ENCODE measurements at regions not wholly inside any gene's neighbourhood (a gene's known extent, or its start where the extent isn't known, plus 50 kb on each side); places are given as distances from the start of the nearest gene placed in this dataset.

DNA sequence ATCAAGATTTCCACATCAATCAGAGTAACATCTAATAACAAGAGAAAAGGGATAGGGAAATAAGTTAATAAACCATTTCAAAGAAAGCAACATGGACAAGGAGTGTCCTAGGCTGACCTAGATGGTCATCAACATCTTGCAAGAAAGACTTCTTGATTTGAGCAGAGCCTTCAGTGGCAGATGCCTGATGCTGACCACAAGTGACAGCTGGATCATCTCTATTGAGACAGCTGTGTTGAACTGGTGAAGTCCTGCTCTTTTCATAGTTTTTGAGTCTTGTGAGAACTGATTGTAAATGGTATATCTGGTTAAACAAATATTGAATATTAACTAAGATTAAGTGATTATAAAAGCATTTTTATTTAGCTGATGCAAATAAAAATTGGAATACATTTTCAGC is 1083.6 kb upstream of the LRFN5 start:
- no peak for DNase-seq (ENCODE audit: low read depth)

DNA sequence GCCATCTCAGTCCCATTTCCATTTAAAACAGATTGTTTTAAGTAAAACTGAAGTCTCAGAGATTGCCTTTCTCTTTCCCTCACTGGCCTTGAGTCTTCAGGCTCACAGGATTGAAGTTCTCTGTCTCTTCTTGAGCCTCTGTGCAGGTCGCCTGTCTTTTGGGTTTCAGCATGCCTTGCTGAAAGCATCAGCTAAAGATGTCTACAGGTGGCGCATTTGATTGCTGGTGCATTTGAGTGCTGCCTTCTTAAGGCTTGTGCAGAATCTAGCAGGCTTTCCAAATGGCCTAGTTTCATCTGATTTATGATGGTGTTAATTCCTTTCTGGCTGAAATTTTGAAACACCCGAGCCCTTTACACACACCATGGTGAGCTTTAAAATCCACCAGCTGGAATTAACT is 1062.2 kb upstream of the FBXO33 start:
- DNase-seq (ENCODE audit: low read depth), result no peak

DNA sequence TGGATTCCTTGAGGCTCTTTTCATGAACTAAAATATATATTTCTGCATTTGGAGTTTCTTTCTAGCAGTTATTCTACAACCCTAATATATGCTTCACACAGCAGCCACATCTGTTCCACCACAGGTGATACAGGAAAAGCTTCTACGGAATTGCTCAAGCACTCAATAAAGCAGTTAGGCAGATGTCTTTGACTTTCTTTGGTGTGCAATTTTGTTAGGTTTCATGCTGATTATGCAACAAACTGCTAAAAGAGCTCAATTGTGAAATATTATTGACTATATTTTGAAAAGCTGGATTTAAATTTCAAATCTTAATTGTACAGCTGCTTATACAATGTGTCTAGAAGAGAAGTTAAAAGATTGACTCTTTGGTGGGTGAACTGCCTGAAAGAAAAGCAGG is 1055.6 kb upstream of the FBXO33 start:
- no peak for DNase-seq (ENCODE audit: low read depth)

DNA sequence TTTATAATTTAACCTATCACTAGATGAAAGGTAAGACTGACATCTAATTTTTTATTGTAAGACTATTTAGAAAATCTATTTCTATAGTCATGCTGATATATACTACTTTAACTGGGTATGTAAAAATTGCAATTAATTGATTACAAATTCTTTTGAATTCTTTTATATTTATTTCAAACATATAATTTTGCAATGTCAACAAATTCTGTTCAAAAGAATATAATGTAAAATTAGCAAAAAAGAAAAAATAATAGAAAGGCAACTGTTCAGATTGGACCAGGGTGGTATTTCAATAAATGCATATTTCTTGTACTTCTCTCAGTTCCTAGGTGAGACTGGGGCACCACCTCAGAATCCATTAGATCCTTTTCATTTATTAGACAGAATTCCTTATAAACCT is 1053.5 kb upstream of the FBXO33 start:
- no peak for DNase-seq (ENCODE audit: low read depth)

DNA sequence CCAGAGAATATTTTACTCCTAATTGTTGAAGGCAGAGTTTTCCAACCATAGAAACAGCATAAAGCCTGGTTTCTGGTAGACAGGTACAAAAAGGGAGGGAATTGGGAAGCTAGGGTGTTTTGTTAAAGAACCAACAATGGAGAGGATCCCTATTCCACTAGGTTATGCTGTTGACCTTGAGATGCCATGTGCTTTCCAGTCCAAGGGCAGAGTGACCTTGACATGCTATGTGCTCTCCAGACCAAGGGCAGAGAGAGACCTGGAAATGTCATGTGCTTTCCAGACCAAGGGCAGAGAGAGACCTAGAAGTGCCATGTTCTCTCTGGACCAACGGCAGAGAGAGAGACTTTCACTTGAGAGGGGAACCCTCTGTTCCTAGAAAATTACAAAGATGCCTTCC is 1043.8 kb upstream of the FBXO33 start:
- DNase-seq (ENCODE audit: low read depth), result no peak

DNA sequence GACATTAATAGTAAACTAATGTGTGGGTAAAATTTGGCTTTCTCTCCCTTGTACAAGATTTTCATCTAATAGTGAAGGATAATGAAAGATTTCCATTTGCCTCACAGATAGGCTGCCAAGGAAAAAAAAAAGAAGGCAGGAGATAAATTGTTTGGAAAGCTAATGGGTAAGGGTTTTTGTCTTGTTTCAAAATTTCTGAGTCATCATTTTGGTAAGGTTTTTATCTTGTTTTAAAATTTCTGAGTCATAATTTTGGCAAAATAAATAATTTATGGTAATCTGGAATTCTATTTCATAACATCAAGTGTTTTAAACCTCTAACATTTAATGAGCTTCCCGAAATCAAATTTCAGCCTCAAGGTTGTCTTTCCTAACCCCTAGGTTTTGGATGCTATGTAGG is 1035.7 kb upstream of the FBXO33 start:
- DNase-seq (ENCODE audit: low read depth), result no peak

DNA sequence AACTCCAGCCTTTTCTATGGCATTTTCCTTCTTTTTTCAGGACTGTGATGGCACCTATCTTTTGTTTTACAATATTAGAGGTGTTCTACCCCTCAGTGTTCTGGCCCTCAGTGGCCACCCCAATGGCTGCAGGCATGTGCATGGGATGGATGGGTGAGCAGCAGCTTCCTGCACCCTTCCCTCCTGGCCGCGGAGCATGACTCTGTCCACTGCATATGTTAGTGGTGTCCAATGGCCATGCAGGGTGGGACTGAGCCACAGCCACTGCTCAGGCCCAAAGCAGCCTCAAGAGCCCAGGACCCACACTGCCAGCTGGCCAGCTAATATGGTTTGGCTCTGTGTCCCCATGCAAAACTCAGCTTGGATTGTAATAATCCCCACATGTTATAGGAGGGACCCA is 1032.3 kb upstream of the FBXO33 start:
- DNase-seq (ENCODE audit: low read depth), result no peak

DNA sequence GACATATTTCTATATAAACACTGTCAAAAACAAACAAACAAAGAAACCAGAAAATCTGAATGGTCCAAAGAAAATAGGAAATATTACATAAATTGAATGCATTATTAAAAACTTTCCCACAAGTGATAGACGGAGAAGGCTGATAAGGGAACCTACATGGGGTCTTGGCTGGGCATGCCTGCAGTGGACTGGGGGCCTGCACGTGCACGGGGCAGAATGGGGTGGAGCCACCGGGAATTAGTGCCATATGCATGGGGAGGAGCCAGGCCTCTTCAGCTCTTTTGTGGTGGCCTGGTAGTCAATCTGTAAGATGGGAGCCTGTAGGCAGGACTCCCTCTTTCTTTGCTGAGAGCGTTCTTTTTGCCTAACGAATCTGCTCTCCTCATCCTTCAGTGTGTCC is 1031.7 kb upstream of the FBXO33 start:
- DNase-seq (ENCODE audit: low read depth), result no peak

DNA sequence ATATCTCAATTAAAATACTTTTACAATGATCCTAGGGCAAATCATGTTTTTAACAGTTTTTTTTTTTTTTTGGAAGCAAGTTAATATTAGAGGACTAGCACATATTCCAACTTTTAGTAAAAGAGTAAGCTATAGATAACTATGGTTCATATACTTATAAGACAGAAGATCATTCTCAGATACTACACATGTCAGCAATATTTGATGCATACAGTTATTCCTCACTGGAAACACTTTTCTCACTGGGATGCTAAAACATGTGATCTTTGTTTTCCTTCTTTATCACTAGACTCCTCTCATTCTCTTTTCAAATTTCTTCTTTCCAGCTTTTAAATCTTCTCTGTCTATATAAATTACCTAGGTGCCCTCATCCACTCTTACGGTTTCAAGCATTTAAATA is 1020.4 kb upstream of the FBXO33 start:
- no peak for DNase-seq (ENCODE audit: low read depth)

DNA sequence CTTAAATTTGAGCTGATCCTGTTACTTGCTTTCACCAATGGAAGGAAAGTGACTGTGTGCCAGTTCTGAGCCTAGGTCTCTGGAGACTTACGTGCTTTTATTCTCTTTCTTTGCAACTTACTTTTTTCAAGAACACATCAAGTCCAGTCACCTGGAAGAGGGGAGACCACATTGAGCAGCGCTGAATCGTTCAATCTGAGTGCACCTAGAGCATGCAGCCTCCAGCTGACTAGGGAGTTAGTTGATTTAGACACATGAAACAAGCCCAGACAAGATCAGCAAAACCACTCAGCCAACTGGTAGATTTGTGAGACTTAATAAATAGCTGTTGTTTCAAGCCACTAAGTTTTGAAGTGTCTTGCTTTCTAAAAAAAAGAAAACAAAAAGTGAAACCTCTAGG is 1014.8 kb upstream of the FBXO33 start:
- no peak for DNase-seq (ENCODE audit: low read depth)

DNA sequence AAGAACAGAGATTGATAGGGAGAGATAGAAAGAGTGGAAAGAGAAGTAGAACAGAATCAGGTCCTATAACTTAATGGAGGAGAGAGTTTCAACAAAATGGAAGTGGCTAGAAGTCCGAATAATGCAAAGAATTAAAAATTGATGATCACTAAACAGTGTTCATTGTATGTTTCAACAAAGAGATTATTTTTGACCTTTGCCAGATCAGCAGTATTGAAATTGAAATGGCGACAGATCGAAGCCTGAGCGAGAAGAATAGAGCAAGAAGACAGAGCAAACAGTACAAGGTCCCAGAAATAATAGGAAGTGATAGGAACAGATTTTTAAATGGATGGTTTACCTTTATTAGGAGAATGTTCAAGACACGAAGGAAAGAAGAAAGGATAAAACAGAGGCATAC is 1012.8 kb upstream of the FBXO33 start:
- no peak for DNase-seq (ENCODE audit: low read depth)

DNA sequence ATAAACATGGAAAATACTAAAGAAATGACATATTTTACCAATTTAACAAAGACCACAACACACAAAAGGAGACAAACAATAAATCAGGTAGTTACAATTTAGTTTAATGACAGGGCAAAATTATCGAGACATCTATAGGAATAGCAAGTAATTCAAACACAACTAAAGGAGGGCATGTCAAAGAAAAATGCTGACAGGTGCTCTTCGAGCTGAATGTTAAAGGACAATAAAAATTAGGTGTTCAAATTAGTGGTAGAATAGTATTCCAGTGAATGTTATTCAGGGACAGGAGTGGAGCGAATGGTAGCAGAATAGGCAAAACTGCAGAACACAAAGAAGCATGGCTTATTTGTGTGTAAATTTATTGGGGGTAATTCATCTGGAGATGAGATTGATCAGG is 1004.3 kb upstream of the FBXO33 start:
- no peak for DNase-seq (ENCODE audit: low read depth)

DNA sequence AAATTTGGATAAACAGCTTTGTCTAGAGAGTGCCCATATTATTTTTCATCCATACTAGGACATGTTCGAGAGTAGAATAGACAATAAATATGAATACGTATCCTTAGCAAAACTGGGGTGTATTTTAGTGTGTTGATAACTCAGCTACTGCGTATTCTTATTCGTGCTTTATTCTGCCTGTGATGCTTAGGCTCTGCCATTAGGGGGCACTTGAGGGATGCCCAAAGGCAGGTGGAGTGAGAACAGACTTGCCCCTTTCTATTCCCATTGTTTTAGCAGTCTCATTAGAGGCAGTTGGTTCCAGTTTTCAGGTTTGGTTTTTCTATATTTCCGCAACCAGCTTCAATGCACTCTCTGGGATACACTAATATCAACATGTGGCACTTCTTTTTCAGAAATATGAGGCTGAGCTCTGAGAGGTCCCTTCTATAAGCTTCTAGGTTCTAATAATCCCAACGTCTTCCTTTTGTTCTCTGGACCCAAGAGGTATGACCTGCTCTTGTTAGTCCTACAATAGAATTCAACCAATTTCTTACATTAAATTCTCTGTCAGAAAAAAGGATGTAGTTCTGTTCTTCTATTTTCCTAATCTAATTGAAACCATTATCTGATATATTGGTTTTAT is 985.7 kb upstream of the FBXO33 start:
- peak; percentile 30 for DNase-seq (ENCODE audit: low read depth)

DNA sequence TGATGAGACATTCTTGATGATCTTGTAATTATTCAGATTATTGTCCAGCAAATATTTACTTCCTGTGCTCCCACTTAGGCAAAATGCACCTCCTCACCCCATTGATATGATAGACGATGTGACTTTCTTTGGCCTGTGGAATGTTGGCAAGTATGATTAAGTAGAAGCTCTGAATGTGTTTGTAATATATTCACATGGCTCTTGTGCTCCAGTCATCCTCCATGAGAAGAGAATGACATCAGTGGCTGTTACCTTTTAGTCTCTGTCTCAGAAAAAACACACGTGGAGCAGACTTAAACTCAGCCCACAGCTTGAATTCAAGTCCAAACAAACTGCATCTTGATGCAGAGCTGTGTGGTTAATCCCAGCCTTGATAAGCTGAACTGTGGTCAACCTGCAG is 984.3 kb upstream of the FBXO33 start:
- DNase-seq (ENCODE audit: low read depth), result no peak

DNA sequence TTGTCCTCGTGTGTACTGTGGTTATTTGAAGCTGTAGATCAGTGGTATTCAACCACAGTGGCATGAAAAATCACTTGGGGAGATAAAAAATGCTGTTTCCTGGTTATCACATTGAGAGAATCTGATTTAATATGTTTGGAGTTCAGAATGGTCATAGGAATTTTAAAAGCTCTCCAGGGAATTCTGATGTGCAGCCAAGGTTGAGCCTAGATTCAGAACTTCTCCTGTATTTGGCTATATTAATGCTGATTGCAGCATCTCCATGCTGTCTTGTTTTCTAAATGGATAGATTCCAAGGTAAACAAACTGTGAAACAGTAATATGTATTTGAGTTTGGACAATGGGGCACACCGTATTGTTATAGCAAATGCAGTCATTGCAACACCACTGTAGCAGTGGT is 982.2 kb upstream of the FBXO33 start:
- no peak for DNase-seq (ENCODE audit: low read depth)

DNA sequence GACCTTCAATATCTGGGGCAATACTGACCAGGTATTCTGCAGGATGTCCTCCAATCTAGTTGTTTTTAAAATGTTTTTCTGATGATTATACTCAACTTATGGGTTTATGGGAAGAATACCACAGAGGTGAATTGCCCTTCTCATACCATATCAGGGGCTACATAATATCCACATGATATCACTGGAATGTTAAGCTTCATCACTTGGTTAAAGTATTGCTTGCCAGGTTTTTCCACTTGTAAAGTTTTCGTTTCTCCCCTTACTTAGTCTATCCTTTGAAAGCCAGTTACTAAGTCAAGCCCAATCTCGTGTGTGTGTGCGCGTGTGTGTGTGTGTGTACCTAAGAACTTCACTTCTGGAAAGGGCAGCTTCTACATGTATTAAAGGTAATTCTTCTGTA is 980.9 kb upstream of the FBXO33 start:
- DNase-seq (ENCODE audit: low read depth), result no peak

DNA sequence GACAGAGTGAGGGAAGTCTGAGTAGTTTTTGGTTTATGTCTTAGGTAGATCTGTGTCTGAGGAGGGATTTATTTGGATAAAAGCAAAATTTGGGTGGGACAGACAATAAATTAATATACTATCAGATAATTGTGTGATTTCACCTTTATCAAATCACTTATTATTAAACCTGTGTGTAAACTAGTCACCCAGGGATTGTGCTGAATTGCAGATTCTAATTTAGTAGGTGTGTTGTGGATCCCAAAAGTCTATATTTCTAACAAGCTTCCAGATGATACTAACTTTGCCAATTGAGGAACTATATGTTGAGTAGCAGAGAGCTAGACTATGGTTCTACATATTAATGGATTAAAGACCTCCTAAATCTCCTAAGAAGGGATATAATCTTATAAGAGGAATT is 978.5 kb upstream of the FBXO33 start:
- DNase-seq (ENCODE audit: low read depth), result no peak

DNA sequence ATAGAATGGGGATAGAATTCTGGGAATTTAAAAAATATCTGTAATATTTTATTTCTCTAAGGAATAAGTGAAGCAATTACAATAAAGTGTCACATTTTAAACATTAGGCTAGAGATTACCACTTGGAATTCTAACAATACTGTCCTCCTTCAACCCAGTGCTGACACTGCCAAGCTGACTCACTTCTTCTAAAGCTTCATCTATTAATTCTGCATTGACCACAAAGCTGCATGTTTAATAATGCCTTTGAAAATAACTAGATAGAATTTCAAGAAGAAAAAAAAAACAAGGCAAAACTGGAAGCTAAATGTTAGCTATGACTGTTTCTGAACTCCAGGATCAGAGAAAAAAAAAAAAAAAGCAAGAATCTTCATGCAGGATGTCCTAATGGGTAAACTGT is 970.7 kb upstream of the FBXO33 start:
- no peak for DNase-seq (ENCODE audit: low read depth)

DNA sequence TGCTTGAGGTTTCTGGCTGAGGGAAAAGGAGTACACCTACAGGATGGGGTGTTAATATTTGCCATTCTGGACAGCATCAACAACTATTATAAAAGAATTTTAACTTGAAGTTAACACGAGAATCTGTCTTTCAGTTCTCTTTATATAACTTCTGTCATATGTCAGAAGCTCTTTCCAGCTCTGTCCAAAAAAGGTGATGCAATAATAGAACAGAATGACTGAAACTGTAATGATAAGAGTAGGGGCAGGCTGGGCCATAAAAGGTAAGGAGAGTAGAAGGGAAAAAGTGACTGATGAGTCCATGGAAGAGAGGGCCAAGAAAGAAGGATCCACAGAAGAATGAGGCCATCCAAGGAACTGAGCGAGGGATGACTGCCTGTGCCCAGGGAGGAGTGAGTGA is 966.7 kb upstream of the FBXO33 start:
- no peak for DNase-seq (ENCODE audit: low read depth)

DNA sequence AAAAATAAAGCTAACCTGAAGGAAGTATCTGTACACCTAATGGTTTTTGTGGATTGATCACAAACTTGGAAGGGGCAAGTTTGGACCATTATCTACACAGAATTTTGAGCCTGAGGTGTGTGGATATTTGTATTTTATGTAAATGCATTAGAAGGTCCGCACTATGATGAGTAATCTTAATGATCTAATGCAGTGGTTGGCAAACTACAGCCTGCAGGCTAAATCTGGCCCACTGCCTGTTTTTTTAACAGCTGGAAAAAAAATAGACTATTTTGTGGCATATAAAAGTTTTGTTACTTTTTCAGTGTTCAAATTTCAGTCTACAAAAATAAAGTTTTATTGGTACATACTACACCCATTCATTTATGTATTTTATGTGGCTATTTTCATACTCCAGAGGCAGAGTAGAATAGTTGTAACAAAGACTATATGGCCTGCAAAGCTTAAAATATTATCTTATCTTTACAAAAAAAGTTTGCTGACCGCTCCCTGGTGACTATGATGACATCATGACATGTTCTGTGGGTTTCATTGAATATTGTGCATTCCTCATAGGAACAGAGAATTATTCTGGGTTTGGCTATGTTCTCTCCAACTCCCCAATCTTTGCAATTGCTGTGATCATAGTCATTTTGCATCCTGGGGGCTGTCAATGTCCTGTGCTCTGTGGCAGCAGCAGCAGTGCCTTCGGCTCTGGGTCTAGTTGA is 962.6 kb upstream of the FBXO33 start:
- DNase-seq (ENCODE audit: low read depth), result no peak

DNA sequence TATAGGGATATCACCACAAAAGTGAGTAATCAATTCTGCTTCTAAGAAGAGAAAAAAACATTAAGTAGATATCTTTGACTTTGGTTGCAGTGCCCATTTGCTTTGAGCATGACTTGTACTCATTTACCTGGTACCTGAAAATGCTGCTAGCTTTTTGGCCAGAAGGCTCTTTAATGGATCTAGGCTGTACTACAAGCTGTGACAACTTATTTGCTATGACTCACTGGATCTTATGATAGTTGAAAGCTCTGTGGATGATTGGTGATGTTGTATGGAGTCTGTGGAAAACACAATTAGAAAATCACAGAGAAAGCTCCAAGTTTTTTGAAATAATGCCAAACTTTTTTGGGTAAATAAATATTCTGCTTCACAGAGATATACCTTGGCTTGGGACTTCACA is 960.9 kb upstream of the FBXO33 start:
- no peak for DNase-seq (ENCODE audit: low read depth)

DNA sequence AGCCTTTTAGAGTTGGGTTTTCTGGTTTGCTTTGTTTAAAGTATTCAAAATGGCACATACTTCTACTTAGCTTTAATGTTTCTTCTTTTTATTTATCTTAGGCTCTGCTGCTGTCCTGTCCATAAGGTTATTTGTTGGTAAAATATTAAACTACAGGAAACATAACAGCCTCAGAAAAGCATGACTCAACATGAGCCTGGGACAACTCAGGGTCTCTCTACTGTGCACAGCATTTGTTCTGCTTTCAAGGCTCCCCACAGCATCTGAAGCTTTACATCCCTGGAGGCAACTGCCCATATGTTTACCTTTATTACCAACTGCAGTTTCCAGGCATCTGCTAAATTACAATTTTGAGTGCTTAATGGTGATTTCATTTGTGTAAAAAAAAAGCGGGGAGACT is 954.2 kb upstream of the FBXO33 start:
- DNase-seq (ENCODE audit: low read depth), result no peak

DNA sequence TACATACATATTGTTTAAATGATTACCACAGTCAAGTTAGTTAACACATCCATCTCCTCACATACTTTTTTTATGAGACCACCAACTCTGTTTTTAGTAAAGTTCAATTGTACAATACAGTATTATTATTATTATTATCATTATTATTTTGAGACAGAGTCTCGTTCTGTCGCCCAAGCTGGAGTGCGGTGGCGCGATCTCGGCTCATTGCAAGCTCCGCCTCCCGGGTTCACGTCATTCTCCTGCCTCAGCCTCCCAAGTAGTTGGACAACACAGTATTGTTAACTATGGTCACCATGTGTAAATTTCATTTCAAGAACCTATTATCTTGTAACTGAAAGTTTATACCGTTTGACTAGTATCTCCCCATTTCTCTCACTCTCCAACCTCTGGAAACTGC is 942.0 kb upstream of the FBXO33 start:
- DNase-seq (ENCODE audit: low read depth), result no peak

DNA sequence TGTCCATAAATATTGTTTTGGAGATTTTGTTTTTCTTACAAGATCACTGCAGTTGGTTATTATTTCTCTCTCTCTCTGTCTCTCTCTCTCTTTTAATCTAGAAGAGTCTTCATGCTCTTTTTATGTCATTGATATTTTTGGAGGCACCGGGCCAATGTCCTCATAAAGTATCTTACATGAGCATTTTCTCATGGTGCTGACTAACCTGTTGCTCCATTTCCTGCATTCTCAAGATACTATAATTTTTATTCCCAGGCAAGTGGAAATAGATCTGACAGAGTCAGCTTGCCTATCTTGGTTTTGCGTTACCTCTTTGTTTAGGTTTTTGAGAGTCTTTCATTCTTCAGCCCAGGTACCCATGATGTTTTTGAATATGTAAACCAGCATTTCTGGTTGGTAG is 938.8 kb upstream of the FBXO33 start:
- no peak for DNase-seq (ENCODE audit: low read depth)
